ENCODE measurements at regions not wholly inside any gene's neighbourhood (a gene's known extent, or its start where the extent isn't known, plus 50 kb on each side); places are given as distances from the start of the nearest gene placed in this dataset.
A peak's percentile ranks its signal among the peaks of the same experiment; 100 is the strongest.
"Not testable (repeated sequence)": the region's sequence is repeated elsewhere in the genome, so short reads cannot be mapped to it uniquely, and the experiment has no call there.

- ATAC-seq: no peak
Observed at GRCh38 chr1:38497921-38498656, 361.5 kb downstream of the RRAGC start.

GRCh38 chr1:38493306-38493705, 366.3 kb downstream of the RRAGC start:
- not testable (repeated sequence) for ATAC-seq

GRCh38 chr1:38489844-38490270, 369.7 kb downstream of the RRAGC start:
- peak; percentile 37 for ATAC-seq

- ATAC-seq: no peak
Observed at GRCh38 chr1:38488162-38488898, 371.2 kb downstream of the RRAGC start.

GRCh38 chr1:38487396-38487795, 372.2 kb downstream of the RRAGC start:
- ATAC-seq: no peak

- no peak for ATAC-seq
Observed at GRCh38 chr1:38486085-38486484, 373.5 kb downstream of the RRAGC start.

- no peak for ATAC-seq
Observed at GRCh38 chr1:38481871-38482826, 377.4 kb downstream of the RRAGC start.

GRCh38 chr1:38479662-38480061, 379.9 kb downstream of the RRAGC start:
- not testable (repeated sequence) for ATAC-seq

GRCh38 chr1:38477811-38478210, 381.8 kb downstream of the RRAGC start:
- no peak for ATAC-seq

GRCh38 chr1:38476850-38477178, 382.8 kb downstream of the RRAGC start:
- no peak for ATAC-seq

- ATAC-seq: no peak
Observed at GRCh38 chr1:38476111-38476849, 383.3 kb downstream of the RRAGC start.

GRCh38 chr1:38475624-38476005, 384.0 kb downstream of the RRAGC start:
- ATAC-seq: peak; percentile 16

GRCh38 chr1:38474738-38475623, 384.6 kb downstream of the RRAGC start:
- ATAC-seq: peak; percentile 67

GRCh38 chr1:38466487-38466886, 393.1 kb downstream of the RRAGC start:
- no peak for ATAC-seq

- ATAC-seq: no peak
Observed at GRCh38 chr1:38465460-38465859, 394.1 kb downstream of the RRAGC start.

GRCh38 chr1:38464071-38464661, 395.4 kb downstream of the RRAGC start:
- ATAC-seq: no peak

GRCh38 chr1:38463074-38463473, 396.5 kb downstream of the RRAGC start:
- ATAC-seq: no peak

GRCh38 chr1:38456531-38456876, 403.1 kb downstream of the RRAGC start:
- ATAC-seq: no peak

- ATAC-seq: no peak
Observed at GRCh38 chr1:38455829-38456530, 403.6 kb downstream of the RRAGC start.

- no peak for ATAC-seq
Observed at GRCh38 chr1:38454749-38455441, 404.7 kb downstream of the RRAGC start.
